Pancreas (tissue), 10 donors: ENCODE measurements at regions not wholly inside any gene's neighbourhood (a gene's known extent, or its start where the extent isn't known, plus 50 kb on each side); places are given as distances from the start of the nearest gene placed in this dataset.

Experiments used
- ATAC-seq, 4 donors: fragments of 200-7000 bp; cut with Tn5 transposase; one replicate each; pipeline versions ENCODE4 v1.8.0 to v1.9.1; 2020; ENCODE audit warnings: mild to moderate bottlenecking in 4 of 4, moderate library complexity in 4 of 4
- DNase-seq, 6 donors: peaks; one replicate each; pipeline ENCODE4 v3.0.0-alpha.2; 2020
- FAIRE-seq: peaks from 2 replicates; lab custom pipeline; 2012; peaks lifted over from hg19 to GRCh38; lab: Jason Lieb, UNC
- H3K27ac ChIP-seq, 4 donors: fragments of 200-600 bp; sonication (generic); 1 replicate in 3 of 4; 2 replicates in 1 of 4; pipeline versions ENCODE4 v1.5.0 to v1.8.0; 2020
- H3K27me3 ChIP-seq, 4 donors: fragments of 200-600 bp; one replicate each; pipeline ENCODE4 v1.8.0; 2021
- H3K36me3 ChIP-seq, 3 donors: fragments of 200-600 bp; sonication (generic) in 1 of 3; one replicate each; pipeline versions ENCODE4 v1.5.0 to v1.8.0; 2020 to 2021
- H3K4me1 ChIP-seq, 3 donors: fragments of 200-600 bp; one replicate each; pipeline ENCODE4 v1.8.0; 2021
- H3K4me3 ChIP-seq, 4 donors: fragments of 200-600 bp; sonication (generic) in 2 of 4; one replicate each; pipeline versions ENCODE4 v1.5.0 to v1.8.0; 2020 to 2021
- H3K9me3 ChIP-seq, 4 donors: fragments of 200-600 bp; one replicate each; pipeline ENCODE4 v1.8.0; 2021
- CTCF ChIP-seq, 4 donors: fragments of 200-600 bp; sonication (generic) in 3 of 4; IDR thresholded peaks; one replicate each; pipeline versions ENCODE4 v1.5.0 to v1.8.0; 2021; ENCODE audit warnings: antibody characterized with exemption in 4 of 4
- WGBS, 2 donors: extraction: QIAGEN DNeasy Blood & Tissue Kit; methylation state at CpG; one replicate each; pipeline ENCODE4 v1.1.7; 2013; 5-methylcytosine and 5-hydroxymethylcytosine counted together
- intact Hi-C, 3 donors: fragments of 100-400 bp; cut with DNase I; formaldehyde crosslinking; loops; one replicate each; pipeline versions ENCODE4 v1.11.1 to v1.14.2; 2022
- donor health status: healthy with polysubstance abuse.
- donor health status: DM: no; HTN: no; CAD: no; lungs with moderate emphysema.
- donor health status: DM: no; HTN: no; CAD: no.
- donor health status: control.
- donor health status: control.
- donor health status: Bipolar disorder and iron deficiency.
- donor health status: DM: yes; HTN: yes; CAD: no.
- donor health status: DM: no; HTN: no; CAD: no.
- donor health status: DM: no; HTN: no; CAD: no.
- donor health status: DM: yes; HTN: yes; CAD: no.

DNA sequence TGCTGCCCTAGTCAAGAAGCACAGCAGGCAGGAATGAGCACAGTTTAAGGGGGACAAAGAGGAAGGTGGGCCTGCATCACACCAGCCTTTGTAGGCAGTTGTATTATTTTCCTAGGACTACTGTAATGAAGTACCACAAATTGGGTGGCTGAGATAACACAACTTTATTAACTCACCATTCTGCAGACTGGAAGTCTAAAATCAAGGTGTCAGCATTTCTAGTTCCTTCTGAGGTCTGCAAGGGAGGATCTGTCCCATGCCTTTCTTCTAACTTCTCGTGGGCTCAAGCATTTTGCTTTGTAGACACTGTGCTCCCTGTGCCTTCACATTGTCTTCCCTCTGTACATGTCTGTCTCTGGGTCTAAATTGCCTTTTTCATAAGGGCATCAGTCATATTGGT, 488.5 kb upstream of the JARID2 start:
- Histone ChIP-seq H3K36me3 (no peaks in the 10 kb centered on the region), H3K27me3 (no peaks in the 10 kb centered on the region), H3K9me3 (no peaks in the 10 kb centered on the region), H3K4me1 (no peaks in the 10 kb centered on the region), H3K27ac (no peak overlapping the region), H3K4me3 (no peak overlapping the region)
- FAIRE-seq (no peak), ATAC-seq (peak in 2 of 4 donors; percentile 42 to 62), DNase-seq (no peak)
- no peak for TF ChIP-seq CTCF (IDR thresholded peaks at IDR 0.05)
- intact Hi-C loops, result no loop called here
- 68 to 95% methylated on average over 1 of the region's 1 CpG for WGBS, 2 donors

- intact Hi-C loops, result no loop called here
- H3K27ac ChIP-seq, result no peak overlapping the region
- no peaks in the 10 kb centered on the region for H3K36me3 ChIP-seq
- 32 to 34% methylated on average over 8 of the region's 8 CpGs for WGBS, 2 donors
- no peak for TF ChIP-seq CTCF (IDR thresholded peaks at IDR 0.05)
- DNase-seq (peak in 1 of 6 donors; percentile 15), ATAC-seq (peak in 3 of 4 donors; percentile 70 to 81 (median 74)), FAIRE-seq (no peak)
- no peaks in the 10 kb centered on the region for H3K4me1 ChIP-seq
- no peak overlapping the region for H3K4me3 ChIP-seq
- no peaks in the 10 kb centered on the region for H3K27me3 ChIP-seq
- no peaks in the 10 kb centered on the region for H3K9me3 ChIP-seq
These were observed 487.3 kb upstream of the JARID2 start for GRCh38 chr6:14758421-14759081.

DNA sequence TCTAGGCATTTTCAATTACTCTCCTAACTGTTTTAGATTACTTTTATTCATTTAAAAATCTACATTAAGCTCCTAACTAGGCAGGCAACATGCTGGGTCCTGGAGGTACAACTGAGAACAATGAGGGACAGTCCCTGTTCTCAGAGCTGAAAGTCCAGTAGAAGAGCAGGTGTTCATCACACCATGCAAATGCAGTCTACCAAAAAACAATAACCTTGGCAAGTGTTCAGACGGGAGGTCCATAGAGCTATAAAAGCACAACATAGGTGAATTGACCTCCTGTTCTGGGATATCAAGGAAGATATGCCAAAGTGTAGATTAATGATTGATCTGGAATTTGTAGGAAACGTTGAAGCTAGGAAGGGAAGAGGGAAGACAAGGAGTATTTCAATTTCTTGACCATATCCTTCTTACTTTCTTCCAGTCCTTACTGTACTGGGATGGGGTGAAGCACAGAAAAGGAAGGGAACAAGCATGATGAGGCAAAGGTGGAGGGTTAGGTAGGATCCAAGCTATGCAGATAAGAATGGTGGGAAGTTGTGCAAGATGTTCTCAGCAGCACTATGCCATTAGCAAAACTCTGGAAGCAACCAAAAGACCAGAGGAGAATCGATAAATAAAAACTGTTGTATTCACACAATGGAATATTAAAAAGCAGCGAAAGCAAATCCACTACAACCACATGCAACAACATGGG, 485.7 kb upstream of the JARID2 start:
- FAIRE-seq, result no peak
- no peak overlapping the region for H3K4me3 ChIP-seq
- WGBS, 2 donors, result 68 to 69% methylated on average over 4 of the region's 4 CpGs
- no peak overlapping the region for H3K27ac ChIP-seq
- H3K9me3 ChIP-seq, result no peaks in the 10 kb centered on the region
- H3K27me3 ChIP-seq, result no peaks in the 10 kb centered on the region
- TF ChIP-seq CTCF (IDR thresholded peaks at IDR 0.05), result no peak
- ATAC-seq, result no peak
- no peak for DNase-seq
- H3K36me3 ChIP-seq, result no peaks in the 10 kb centered on the region
- no peaks in the 10 kb centered on the region for H3K4me1 ChIP-seq
- intact Hi-C loops, result no loop called here

- Histone ChIP-seq H3K9me3 (no peaks in the 10 kb centered on the region), H3K27ac (no peak overlapping the region), H3K4me3 (no peak overlapping the region), H3K27me3 (no peaks in the 10 kb centered on the region), H3K4me1 (no peaks in the 10 kb centered on the region), H3K36me3 (no peaks in the 10 kb centered on the region)
- ATAC-seq, result no peak
- 62 to 63% methylated on average over 8 of the region's 8 CpGs for WGBS, 2 donors
- no peak for FAIRE-seq
- intact Hi-C loops, result no loop called here
- no peak for TF ChIP-seq CTCF (IDR thresholded peaks at IDR 0.05)
- no peak for DNase-seq
These were observed 483.8 kb upstream of the JARID2 start for GRCh38 chr6:14762077-14762476.

GRCh38 chr6:14763139-14763538, 482.7 kb upstream of the JARID2 start:
- Histone ChIP-seq H3K4me1 (no peaks in the 10 kb centered on the region), H3K27ac (no peak overlapping the region), H3K4me3 (no peak overlapping the region), H3K9me3 (no peaks in the 10 kb centered on the region), H3K36me3 (no peaks in the 10 kb centered on the region), H3K27me3 (no peaks in the 10 kb centered on the region)
- 59 to 62% methylated on average over 6 of the region's 6 CpGs for WGBS, 2 donors
- intact Hi-C loops, result no loop called here
- FAIRE-seq (no peak), ATAC-seq (no peak), DNase-seq (no peak)
- TF ChIP-seq CTCF (IDR thresholded peaks at IDR 0.05), result no peak
